Middle frontal gyrus (tissue), 1 donor: ENCODE measurements at regions not wholly inside any gene's neighbourhood (a gene's known extent, or its start where the extent isn't known, plus 50 kb on each side); places are given as distances from the start of the nearest gene placed in this dataset.
"Not testable (repeated sequence)": the region's sequence is repeated elsewhere in the genome, so short reads cannot be mapped to it uniquely, and the experiment has no call there.

ENCODE experiments used
- DNase-seq: peaks from one replicate; pipeline ENCODE4 v3.0.0-alpha.2; 2015; ENCODE audit warnings: low spot score; ENCODE audit errors: extremely low spot score

DNA sequence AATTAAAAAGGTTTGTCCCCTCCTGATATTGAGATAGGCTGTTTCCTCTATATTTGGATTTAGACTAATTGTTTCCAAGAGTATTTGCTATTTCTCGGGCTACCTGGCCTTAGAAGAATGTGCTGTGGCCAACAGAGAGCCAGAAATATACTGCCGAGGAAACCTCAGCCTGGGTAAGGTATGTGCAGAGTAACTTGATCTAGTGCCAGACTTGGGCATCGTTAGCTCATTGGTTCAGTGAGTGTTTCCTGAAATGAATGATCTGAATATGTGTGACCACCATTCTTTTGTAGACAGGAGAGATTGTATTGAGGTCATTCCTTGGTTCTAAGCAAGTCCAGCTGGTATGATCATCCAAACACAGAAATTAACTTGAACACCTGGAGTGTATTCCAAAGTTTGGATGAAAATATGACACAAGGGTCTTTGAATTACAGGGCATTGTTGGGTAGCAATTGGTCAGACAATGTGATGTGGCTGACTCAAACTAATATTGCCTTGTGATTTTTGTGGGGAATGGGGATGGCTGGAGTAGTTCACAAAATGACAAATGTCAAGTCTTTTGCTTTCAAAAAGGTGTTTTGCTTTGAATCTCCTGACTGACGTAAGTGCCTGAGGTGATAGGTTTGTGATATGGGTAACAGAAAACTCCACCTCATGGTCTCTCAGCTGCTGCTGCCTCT lies 100.2 kb upstream of the CXCL13 start:
- no peak for DNase-seq

DNA sequence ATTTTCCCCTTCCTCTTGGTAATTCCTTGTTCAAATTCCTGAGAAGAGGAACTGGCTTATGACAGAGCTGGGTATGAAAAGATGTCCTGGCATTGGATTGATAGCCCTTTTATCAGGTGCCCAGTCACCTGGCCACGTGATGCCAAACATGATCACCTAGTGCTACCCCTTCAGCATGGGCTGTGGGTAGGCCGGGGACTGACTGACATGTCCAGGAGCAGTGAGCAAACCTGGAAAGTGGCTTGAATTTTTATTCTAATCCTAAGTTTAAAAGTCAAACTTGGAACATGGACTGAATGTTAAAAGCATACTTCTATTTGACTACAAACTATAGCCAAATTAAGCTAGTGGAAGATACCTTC lies 99.7 kb upstream of the CXCL13 start:
- no peak for DNase-seq

DNA sequence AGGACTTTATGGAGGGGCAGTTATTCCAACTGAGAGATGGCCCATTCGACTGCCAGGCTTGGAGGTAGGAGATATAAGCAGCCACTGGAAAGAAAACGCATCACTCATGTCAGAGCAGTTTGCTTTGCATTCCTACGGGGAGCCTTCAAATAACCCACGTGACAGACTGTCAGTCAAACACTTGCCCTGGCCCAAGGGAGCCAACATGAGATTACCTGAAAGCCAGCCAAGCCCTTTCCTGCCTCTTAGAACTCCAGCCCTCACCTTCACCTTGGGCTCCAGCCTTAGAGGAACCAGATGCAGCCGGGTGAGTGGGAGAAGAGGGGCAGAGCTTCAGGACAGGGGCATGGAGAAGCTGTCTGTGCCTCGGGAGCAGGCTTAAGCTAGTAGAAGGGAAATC lies 95.3 kb upstream of the CXCL13 start:
- DNase-seq = no peak

DNA sequence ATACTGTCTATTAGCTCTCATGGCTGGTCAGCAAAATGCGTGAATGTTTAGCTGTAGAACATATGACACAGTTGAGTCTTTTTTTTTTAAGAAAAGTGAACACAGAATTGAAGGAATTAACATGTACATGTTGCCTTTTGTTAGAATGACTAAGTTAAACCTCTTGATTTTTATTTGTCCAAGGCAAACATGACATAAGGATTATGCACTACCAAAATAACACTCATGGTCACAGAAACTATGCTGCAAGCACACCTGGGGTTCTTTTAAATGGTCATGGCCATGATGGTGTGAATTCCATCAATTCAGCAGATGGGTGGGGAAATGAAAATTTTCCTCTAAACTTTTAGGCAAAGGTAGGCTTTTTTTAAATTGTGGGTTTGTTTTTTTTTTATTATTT lies 80.1 kb upstream of the CXCL13 start:
- no peak for DNase-seq

DNA sequence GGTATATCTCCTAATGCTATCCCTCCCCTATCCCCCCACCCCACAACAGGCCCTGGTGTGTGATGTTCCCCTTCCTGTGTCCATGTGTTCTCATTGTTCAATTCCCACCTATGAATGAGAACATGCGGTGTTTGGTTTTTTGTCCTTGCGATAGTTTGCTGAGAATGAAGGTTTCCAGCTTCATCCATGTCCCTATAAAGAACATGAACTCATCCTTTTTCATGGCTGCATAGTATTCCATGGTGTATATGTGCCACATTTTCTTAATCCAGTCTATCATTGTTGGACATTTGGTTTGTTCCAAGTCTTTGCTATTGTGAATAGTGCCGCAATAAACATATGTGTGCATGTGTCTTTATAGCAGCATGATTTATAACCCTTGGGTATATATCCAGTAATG lies 77.7 kb upstream of the CXCL13 start:
- not testable (repeated sequence) for DNase-seq

DNA sequence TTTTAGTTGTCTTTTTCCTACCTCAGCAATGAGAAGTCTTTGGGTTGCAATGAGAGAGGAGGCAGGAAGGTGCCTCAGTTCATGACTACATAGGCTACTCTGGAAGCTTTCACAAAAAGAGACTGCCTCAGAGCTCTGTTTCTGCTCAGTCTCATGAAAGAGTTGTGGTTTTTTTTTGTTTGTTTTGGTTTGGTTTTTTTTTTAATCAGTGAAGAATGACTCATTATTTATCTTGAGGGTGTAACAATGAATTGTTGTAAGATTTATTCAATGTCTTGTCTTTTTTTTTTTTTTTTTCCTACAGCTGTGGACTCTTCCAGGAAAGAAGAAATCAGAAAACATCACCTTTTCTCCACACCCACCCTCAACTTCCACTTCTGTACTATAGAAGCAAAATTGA lies 67.5 kb upstream of the CXCL13 start:
- no peak for DNase-seq

DNA sequence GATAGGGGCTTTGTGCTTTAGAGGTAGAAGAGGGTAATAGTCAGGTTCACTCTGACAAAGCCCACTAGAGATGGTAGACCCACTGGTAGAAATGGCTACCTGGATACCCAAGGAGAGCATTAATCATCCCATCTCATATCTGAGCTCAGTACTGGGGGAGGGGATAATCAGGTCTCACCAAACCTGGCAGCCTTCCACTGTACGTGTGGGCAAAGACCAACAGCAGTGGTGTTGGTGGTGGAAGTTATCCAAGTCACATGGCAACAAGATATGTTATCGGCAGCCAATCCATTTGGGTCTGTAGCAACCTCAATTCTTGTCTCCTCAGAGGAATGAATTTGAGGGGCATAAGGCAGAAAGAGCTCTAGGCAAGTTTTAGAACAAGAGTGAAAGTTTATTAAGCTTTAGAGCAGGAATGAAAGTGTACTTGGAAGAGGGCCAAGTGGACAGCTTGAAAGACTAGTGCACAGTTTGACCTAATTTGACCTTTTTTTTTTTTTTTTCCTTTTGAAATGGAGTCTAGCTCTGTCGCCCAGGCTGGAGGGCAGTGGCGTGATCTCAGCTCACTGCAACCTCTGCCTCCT lies 67.0 kb upstream of the CXCL13 start:
- DNase-seq = no peak
